Dendritic cell treated with granulocyte-macrophage colony-stimulating factor and Interleukin-4, amounts not matched to agents 40 ng/mL and 50 ng/mL, for 4 days (primary cell): ENCODE measurements at regions not wholly inside any gene's neighbourhood (a gene's known extent, or its start where the extent isn't known, plus 50 kb on each side); places are given as distances from the start of the nearest gene placed in this dataset.
"Not testable (repeated sequence)": the region's sequence is repeated elsewhere in the genome, so short reads cannot be mapped to it uniquely, and the experiment has no call there.

Experiments
- H3K27ac Mint-ChIP-seq: one replicate; pipeline ENCODE4 v1.8.0; 2022; ENCODE audit warnings: mild to moderate bottlenecking, mixed read lengths
- H3K27me3 Mint-ChIP-seq: one replicate; pipeline ENCODE4 v1.8.0; 2022; ENCODE audit warnings: mild to moderate bottlenecking, mixed read lengths
- H3K36me3 Mint-ChIP-seq: one replicate; pipeline ENCODE4 v1.8.0; 2022; ENCODE audit warnings: low read depth, mixed read lengths
- H3K4me1 Mint-ChIP-seq: one replicate; pipeline ENCODE4 v1.8.0; 2022; ENCODE audit warnings: low read depth, mixed read lengths
- H3K4me3 Mint-ChIP-seq: one replicate; pipeline ENCODE4 v1.8.0; 2022; ENCODE audit warnings: mild to moderate bottlenecking, moderate library complexity, mixed read lengths
- H3K9me3 Mint-ChIP-seq: one replicate; pipeline ENCODE4 v1.8.0; 2022; ENCODE audit warnings: mixed read lengths
- intact Hi-C: fragments of 100-400 bp; cut with micrococcal nuclease; formaldehyde crosslinking; loops from one replicate; pipeline ENCODE4 v1.15.0; 2022

- H3K9me3 Mint-ChIP-seq, H3K4me3 Mint-ChIP-seq, H3K4me1 Mint-ChIP-seq, H3K27me3 Mint-ChIP-seq, H3K27ac Mint-ChIP-seq, intact Hi-C loops: not testable (repeated sequence)
- H3K36me3 Mint-ChIP-seq, result peaks cover 39% of the 10 kb centered on the region
These were observed 79.1 kb downstream of the KATNIP start for GRCh38 chr16:27628943-27629462.

DNA sequence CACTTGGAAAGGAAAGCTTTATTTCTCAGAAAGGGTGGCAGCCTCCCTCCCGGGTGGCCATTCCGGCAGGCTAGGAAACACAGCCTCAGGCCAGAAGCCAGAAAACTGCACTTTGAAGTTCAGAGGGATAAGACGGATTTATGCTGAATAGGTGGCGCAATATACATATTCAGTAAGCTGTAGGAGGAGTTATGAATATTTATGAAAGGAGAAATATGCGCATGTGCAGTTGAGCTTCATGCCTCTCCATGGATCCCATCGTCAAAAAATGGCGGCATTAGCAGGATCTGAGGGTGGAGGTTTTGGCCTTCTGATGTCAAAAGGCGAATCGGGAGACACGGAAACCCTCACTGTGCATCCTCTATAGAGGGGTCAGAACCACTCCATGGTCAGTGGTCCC, 82.3 kb downstream of the KATNIP start:
- Mint-ChIP-seq H3K4me3 (no peak overlapping the region), H3K9me3 (no peaks in the 10 kb centered on the region), H3K4me1 (no peaks in the 10 kb centered on the region), H3K27me3 (no peaks in the 10 kb centered on the region), H3K36me3 (peaks cover 56% of the 10 kb centered on the region), H3K27ac (no peak overlapping the region)
- intact Hi-C loops, result no loop called here

DNA sequence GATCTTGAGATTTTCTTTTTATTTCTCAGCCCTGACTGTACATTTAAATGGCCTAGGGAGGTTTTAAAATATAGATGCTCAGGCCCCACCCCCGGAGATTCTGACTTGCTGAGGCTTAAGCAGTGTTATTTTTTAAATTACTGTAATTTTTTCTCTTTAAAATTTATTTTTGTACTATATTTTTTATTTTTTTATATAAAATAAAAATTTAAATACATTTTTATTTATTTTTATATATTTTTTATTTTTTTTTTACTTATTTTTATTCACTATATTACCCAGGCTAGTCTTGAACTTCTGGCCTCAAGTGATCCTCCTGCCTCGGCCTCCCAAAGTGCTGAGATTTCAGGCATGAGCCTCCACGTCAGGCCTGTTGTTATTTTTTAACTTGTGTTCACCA, 83.3 kb downstream of the KATNIP start:
- no peak overlapping the region for H3K4me3 Mint-ChIP-seq
- H3K9me3 Mint-ChIP-seq, result no peaks in the 10 kb centered on the region
- intact Hi-C loops, result no loop called here
- H3K36me3 Mint-ChIP-seq, result peaks cover 61% of the 10 kb centered on the region
- no peak overlapping the region for H3K27ac Mint-ChIP-seq
- no peaks in the 10 kb centered on the region for H3K4me1 Mint-ChIP-seq
- no peaks in the 10 kb centered on the region for H3K27me3 Mint-ChIP-seq

DNA sequence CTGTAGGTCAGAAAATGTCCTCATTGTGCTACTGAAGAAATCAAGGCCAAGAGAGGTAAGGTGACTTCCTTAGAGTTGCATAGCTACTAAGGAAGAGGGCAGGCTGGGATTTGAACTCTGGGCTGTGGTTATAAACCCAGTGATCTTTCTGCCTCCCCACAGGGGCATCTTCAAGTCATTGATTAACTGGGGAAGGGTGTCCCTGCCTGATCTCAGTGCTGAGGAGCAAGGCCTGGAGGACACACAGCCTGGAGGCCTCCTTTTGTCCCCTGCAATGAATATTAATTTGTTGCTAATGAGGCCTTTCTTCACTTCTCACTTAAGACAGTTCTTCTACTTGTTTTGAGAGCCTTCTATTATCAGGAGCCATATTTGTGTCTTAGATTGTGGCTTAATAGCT, 83.8 kb downstream of the KATNIP start:
- intact Hi-C loops, result no loop called here

GRCh38 chr16:27634779-27635178, 84.8 kb downstream of the KATNIP start:
- intact Hi-C loops, result no loop called here
- Mint-ChIP-seq H3K9me3 (no peaks in the 10 kb centered on the region), H3K4me1 (no peaks in the 10 kb centered on the region), H3K36me3 (peaks cover 56% of the 10 kb centered on the region), H3K27me3 (no peaks in the 10 kb centered on the region), H3K27ac (no peak overlapping the region), H3K4me3 (no peak overlapping the region)

More for the DNA sequence above, 83.8 kb downstream of the KATNIP start:
- no peaks in the 10 kb centered on the region for H3K9me3 Mint-ChIP-seq
- H3K27ac Mint-ChIP-seq, result no peak overlapping the region
- peaks cover 61% of the 10 kb centered on the region for H3K36me3 Mint-ChIP-seq
- H3K27me3 Mint-ChIP-seq, result no peaks in the 10 kb centered on the region
- H3K4me1 Mint-ChIP-seq, result no peaks in the 10 kb centered on the region
- no peak overlapping the region for H3K4me3 Mint-ChIP-seq

- Mint-ChIP-seq H3K4me1 (no peaks in the 10 kb centered on the region), H3K27me3 (no peaks in the 10 kb centered on the region), H3K4me3 (no peak overlapping the region), H3K9me3 (no peaks in the 10 kb centered on the region), H3K27ac (no peak overlapping the region), H3K36me3 (peaks cover 53% of the 10 kb centered on the region)
- intact Hi-C loops, result no loop called here
These were observed 86.7 kb downstream of the KATNIP start for GRCh38 chr16:27636453-27637240.

- H3K4me3 Mint-ChIP-seq, result no peak overlapping the region
- intact Hi-C loops, result no loop called here
- H3K27me3 Mint-ChIP-seq, result no peaks in the 10 kb centered on the region
- no peak overlapping the region for H3K27ac Mint-ChIP-seq
- no peaks in the 10 kb centered on the region for H3K4me1 Mint-ChIP-seq
- H3K36me3 Mint-ChIP-seq, result peaks cover 52% of the 10 kb centered on the region
- no peaks in the 10 kb centered on the region for H3K9me3 Mint-ChIP-seq
These were observed 89.1 kb downstream of the KATNIP start for GRCh38 chr16:27638833-27639560.

DNA sequence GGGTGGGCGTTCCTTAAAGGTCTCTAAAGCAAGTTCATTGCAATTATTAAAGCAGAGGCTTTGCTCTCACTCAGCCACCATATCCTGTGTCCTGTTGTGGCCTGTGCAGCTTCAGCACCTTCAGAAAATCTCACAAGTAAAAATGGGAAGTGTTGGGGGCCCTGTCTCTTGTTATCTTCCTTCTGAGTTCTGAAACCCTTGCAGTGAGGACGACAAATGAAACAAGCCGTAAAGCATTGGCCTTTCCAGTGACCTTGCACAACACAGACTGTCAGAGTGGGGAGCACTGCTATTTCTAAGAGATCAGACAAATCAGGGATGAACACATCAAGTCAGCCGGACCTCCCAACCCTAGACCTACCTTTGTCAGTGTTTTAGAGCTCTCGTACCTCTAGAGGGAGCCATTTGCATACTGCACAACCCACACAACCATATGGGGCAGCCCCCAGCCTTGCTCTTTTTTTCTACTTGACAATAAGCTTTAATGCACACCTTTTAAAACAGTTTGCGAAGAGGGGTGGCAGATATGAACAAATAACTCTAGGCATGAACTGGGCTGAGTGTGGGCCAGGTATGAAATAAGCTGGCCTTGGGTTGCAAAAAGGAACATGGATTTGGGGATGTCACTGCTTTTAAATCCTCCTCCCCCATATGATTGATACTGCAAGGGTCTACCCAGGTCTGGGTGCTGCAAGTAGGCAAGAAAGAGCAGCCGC, 89.8 kb downstream of the KATNIP start:
- Mint-ChIP-seq H3K27me3 (no peaks in the 10 kb centered on the region), H3K4me1 (no peaks in the 10 kb centered on the region), H3K27ac (no peak overlapping the region), H3K36me3 (peaks cover 52% of the 10 kb centered on the region), H3K9me3 (no peaks in the 10 kb centered on the region), H3K4me3 (no peak overlapping the region)
- intact Hi-C loops, result no loop called here

DNA sequence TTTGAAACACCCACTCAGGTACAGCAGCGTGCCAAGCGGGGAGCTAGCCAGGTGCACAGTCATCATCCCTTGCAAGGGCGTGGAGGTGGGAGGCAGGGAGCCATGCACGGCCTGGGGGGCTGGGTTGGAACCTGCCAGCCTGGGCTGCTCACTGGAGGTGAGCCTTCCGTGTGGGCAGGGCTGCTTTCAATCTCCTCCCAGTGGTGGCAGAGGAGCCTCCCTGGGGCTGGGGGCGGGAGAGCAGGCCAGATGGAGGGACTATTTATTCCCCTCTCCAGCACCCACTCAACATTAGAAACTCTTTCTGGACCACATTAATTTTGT, 90.3 kb downstream of the KATNIP start:
- no peaks in the 10 kb centered on the region for H3K9me3 Mint-ChIP-seq
- no peaks in the 10 kb centered on the region for H3K4me1 Mint-ChIP-seq
- intact Hi-C loops, result no loop called here
- H3K36me3 Mint-ChIP-seq, result peaks cover 49% of the 10 kb centered on the region
- H3K27me3 Mint-ChIP-seq, result no peaks in the 10 kb centered on the region
- H3K4me3 Mint-ChIP-seq, result no peak overlapping the region
- H3K27ac Mint-ChIP-seq, result no peak overlapping the region

DNA sequence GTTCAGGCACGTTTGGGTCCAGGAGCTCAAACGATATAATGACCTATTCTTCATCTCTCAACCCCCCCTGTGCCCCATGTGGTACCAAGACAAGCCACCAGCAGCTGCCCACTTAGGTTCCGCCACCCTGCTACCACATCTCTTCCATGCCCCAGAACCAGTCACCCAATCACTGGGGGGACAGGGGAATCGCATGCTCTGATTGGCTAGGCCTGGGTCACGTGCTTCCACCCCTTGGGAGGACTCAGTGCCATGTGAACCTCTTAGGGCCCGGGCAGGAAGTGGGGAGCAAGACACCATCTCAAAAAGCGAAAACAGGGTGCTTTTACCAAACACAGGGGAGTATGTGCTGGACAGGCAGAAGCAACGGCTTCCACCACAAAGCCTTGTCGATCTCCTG, 91.3 kb downstream of the KATNIP start:
- Mint-ChIP-seq H3K36me3 (peaks cover 47% of the 10 kb centered on the region), H3K4me3 (no peak overlapping the region), H3K9me3 (no peaks in the 10 kb centered on the region), H3K27me3 (no peaks in the 10 kb centered on the region), H3K27ac (no peak overlapping the region), H3K4me1 (peaks cover 4% of the 10 kb centered on the region)
- intact Hi-C loops, result no loop called here

DNA sequence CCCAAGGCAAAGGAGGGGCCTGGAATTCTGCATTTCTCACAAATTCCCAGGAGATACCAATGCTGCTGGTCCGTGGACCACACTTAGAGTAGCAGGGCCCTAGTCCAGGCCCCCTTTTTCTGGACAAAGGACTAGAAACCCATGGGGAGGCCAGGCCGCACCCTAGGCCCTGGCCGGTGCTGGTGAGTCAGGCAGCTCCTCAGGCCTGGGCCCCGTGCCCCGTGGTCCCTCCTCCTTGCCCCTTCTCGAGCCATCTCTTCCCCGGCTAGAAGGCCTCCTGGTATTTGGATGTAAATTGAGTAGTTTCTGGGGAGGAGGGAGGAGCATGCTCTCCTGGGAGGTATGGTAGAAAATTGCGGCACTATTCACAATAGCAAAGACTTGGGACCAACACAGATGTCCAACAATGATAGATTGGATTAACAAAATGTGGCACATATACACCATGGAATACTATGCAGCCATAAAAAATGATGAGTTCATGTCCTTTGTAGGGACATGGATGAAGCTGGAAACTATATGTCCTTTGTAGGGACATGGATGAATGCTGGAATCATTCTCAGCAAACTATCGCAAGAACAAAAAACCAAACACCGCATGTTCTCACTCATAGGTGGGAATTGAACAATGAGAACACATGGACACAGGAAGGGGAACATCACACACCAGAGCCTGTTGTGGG, 91.9 kb downstream of the KATNIP start:
- H3K27ac Mint-ChIP-seq, H3K4me3 Mint-ChIP-seq, H3K27me3 Mint-ChIP-seq, H3K9me3 Mint-ChIP-seq, intact Hi-C loops: not testable (repeated sequence)
- Mint-ChIP-seq H3K4me1 (peaks cover 11% of the 10 kb centered on the region), H3K36me3 (peaks cover 41% of the 10 kb centered on the region)

- Mint-ChIP-seq H3K4me1 (peaks cover 13% of the 10 kb centered on the region), H3K27ac (no peak overlapping the region), H3K27me3 (no peaks in the 10 kb centered on the region), H3K4me3 (no peak overlapping the region), H3K9me3 (no peaks in the 10 kb centered on the region), H3K36me3 (peaks cover 33% of the 10 kb centered on the region)
- intact Hi-C loops, result no loop called here
These were observed 92.8 kb downstream of the KATNIP start for GRCh38 chr16:27642756-27643155.

DNA sequence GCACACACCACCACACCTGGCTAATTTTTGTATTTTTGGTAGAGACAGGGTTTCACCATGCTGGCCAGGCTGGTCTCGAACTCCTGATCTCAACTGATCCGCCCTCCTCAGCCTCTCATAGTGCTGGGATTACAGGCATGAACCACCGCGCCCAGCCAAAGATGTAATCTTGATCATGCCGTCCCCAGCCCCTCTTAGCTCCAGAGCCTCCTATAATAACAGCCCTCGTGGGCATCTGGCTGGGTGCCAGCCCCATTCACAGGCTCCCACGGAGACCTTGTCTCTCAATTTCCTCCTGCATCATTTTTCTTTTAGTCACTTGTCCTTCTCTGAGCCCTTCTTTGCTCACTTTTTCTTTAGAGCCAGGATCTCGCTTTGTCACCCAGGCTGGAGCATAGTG, 94.2 kb downstream of the KATNIP start:
- H3K4me1 Mint-ChIP-seq, result peaks cover 13% of the 10 kb centered on the region
- intact Hi-C loops, result no loop called here
- H3K4me3 Mint-ChIP-seq, result no peak overlapping the region
- peaks cover 32% of the 10 kb centered on the region for H3K36me3 Mint-ChIP-seq
- H3K9me3 Mint-ChIP-seq, result no peaks in the 10 kb centered on the region
- no peak overlapping the region for H3K27ac Mint-ChIP-seq
- no peaks in the 10 kb centered on the region for H3K27me3 Mint-ChIP-seq

DNA sequence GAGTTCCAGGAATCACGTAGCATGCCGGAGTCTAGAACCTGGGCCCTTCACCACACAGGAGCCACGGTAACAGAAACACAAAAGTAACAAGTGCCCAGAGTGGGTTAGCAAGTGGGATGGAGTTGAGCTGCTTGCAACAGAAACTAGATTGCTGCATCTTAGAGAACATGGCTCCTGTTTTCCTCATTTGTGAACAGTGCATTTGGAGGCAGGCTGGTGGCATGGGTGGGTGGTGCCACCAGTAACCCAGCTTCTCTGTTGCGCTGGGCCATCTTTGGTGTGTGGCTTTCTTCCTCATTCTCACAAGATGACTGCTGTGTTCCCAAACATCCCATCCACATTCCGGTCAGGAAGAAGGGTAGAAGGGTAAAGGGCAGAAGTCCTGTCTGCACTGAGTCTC, 95.5 kb downstream of the KATNIP start:
- intact Hi-C loops, result no loop called here
- no peaks in the 10 kb centered on the region for H3K27me3 Mint-ChIP-seq
- H3K36me3 Mint-ChIP-seq, result peaks cover 43% of the 10 kb centered on the region
- no peaks in the 10 kb centered on the region for H3K9me3 Mint-ChIP-seq
- peaks cover 13% of the 10 kb centered on the region for H3K4me1 Mint-ChIP-seq
- H3K27ac Mint-ChIP-seq, result no peak overlapping the region
- H3K4me3 Mint-ChIP-seq, result no peak overlapping the region
